ENCODE measurements at regions not wholly inside any gene's neighbourhood (a gene's known extent, or its start where the extent isn't known, plus 50 kb on each side); places are given as distances from the start of the nearest gene placed in this dataset.

DNA sequence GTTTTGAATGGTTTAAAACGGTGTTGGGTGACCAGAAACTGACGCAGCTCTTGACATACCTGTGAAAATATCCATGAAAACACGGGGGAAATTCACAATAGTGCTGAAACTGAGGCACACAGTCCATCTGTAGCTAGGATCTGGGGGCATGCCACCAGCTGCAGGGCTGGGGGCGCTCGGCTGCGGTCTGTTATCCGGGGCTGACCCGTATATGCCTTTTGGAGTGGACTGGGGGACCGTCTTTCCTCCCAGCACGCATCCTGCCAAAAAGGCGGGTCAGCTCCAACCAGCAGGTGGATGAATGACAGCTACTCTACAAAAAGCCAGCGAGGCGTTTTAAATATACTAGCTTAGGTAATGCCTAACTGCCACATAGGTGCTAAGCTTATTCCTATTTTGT lies 729.8 kb downstream of the QKI start:
- Histone ChIP-seq H3K4me1 (ENCODE audit: control insufficient read depth, insufficient read depth, low read length) (no peaks in the 10 kb centered on the region), H3K27ac (ENCODE audit: low read length) (no peak overlapping the region), H3K9me3 (ENCODE audit: control insufficient read depth, low read length) (no peaks in the 10 kb centered on the region), H3K27me3 (ENCODE audit: control insufficient read depth, insufficient read depth) (no peaks in the 10 kb centered on the region), H3K4me3 (ENCODE audit: low read length) (no peak overlapping the region)
- DNase-seq (no peak), ATAC-seq (no peak)
- WGBS, result 94% methylated on average over 13 of the region's 13 CpGs
- intact Hi-C loops (cut with DNase I), result no loop called here

DNA sequence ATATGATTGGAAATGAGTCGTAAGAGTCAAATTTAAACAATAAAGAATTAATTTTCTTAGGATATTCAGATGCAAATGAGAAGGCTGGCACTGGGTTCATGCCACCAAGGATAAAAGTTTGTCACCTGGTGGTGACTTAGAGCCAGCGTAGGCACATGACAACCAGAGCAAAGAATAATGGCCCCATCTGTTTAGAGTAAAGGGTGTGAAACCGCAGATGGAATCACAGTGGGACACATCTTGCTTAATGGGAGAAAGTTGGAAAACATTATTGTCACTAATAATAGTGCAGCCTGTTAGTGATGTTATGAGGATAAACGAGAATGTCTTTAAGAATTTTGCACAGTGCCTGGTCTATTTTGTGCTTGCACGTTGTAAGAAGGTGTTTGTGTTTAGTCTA lies 727.8 kb downstream of the QKI start:
- 81% methylated on average over 5 of the region's 5 CpGs for WGBS

DNA sequence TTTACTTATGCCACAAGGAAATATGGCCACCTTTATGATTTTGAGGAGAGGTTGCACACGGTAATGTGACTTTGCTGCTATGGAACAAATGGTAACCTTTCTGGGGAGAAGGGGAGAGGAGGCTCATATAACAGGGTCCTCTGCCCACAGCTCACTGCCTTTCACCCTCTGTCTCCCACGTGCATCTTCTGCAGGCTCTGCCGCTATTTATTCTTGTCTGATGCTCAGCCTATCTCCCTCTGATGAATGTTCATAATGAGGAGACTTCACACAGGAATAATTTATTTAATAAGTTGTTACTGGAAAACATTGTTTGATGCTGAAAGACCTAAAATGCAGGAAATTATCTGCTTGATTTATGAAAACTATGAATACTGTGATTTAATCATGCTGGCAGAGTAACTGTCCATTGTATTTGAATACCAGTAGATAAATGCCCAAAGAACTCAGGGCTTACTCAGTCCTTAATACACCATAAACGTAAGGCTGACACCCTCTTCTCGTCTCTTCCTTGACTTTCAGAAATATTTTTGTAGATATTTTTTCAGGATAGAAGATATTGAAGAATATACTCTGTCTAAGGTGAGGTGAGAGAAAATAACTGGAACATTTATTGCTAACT lies 721.1 kb downstream of the QKI start:
- H3K9me3 ChIP-seq (ENCODE audit: control insufficient read depth, low read length), result no peaks in the 10 kb centered on the region

More for the DNA sequence above, 727.8 kb downstream of the QKI start:
- H3K27ac ChIP-seq (ENCODE audit: low read length), result no peak overlapping the region
- DNase-seq (no peak), ATAC-seq (no peak)
- no peak overlapping the region for H3K4me3 ChIP-seq (ENCODE audit: low read length)
- intact Hi-C loops (cut with DNase I), result no loop called here
- no peaks in the 10 kb centered on the region for H3K9me3 ChIP-seq (ENCODE audit: control insufficient read depth, low read length)
- no peaks in the 10 kb centered on the region for H3K4me1 ChIP-seq (ENCODE audit: control insufficient read depth, insufficient read depth, low read length)
- no peaks in the 10 kb centered on the region for H3K27me3 ChIP-seq (ENCODE audit: control insufficient read depth, insufficient read depth)

DNA sequence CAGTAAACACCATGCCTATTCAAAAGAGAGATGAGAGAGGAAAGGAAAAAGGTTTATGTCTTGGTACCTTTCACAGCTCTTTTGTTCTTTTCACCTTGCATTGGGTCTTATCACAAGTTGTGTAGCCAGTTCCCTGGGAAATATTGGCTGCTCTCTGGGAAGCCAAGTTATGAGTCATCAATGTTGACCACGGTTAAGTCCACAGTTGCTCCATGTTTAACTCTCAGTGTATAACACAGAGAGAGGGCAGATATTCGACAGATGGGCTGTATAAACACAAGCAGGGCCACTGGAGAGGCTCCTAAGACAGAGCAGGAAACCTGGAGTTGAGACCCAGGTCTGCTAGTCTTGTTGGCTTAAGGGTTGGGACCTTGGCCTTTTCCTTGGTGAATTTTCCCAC lies 718.6 kb downstream of the QKI start:
- DNase-seq (no peak), ATAC-seq (no peak)
- intact Hi-C loops (cut with DNase I), result no loop called here
- WGBS, result 51% methylated on average over 2 of the region's 2 CpGs
- H3K4me3 ChIP-seq (ENCODE audit: low read length), result no peak overlapping the region
- no peak overlapping the region for H3K27ac ChIP-seq (ENCODE audit: low read length)
- H3K27me3 ChIP-seq (ENCODE audit: control insufficient read depth, insufficient read depth), result no peaks in the 10 kb centered on the region
- peaks cover 2% of the 10 kb centered on the region for H3K4me1 ChIP-seq (ENCODE audit: control insufficient read depth, insufficient read depth, low read length)
- H3K9me3 ChIP-seq (ENCODE audit: control insufficient read depth, low read length), result no peaks in the 10 kb centered on the region

More for the DNA sequence above, 721.1 kb downstream of the QKI start:
- H3K27me3 ChIP-seq (ENCODE audit: control insufficient read depth, insufficient read depth), result no peaks in the 10 kb centered on the region
- ATAC-seq (no peak), DNase-seq (no peak)
- intact Hi-C loops (cut with DNase I), result no loop called here
- H3K27ac ChIP-seq (ENCODE audit: low read length), result no peak overlapping the region
- no peak overlapping the region for H3K4me3 ChIP-seq (ENCODE audit: low read length)
- no peaks in the 10 kb centered on the region for H3K4me1 ChIP-seq (ENCODE audit: control insufficient read depth, insufficient read depth, low read length)
- WGBS, result 81% methylated on average over 5 of the region's 5 CpGs

DNA sequence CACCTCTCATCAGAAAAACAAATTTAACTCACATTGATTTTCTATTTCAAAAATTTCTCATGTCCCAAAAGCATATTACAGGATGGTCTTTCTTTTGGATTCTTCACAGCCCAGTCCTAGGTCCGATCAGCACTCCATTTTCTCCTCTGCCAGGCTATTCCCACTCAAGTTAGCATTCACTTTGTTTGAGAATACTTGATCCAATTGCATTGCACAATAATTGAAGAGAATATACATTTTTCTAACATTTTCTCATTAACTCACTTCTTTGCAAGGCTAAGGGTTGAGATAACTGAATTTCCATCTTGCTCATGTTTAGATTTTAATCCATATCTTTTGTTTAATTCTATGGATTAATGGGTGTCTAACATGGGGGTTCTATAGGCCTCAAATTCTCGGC lies 716.1 kb downstream of the QKI start:
- ATAC-seq (no peak), DNase-seq (no peak)
- Histone ChIP-seq H3K27me3 (ENCODE audit: control insufficient read depth, insufficient read depth) (no peaks in the 10 kb centered on the region), H3K4me1 (ENCODE audit: control insufficient read depth, insufficient read depth, low read length) (peaks cover 2% of the 10 kb centered on the region), H3K4me3 (ENCODE audit: low read length) (no peak overlapping the region), H3K9me3 (ENCODE audit: control insufficient read depth, low read length) (no peaks in the 10 kb centered on the region), H3K27ac (ENCODE audit: low read length) (no peak overlapping the region)
- intact Hi-C loops (cut with DNase I), result no loop called here
- 92% methylated on average over 2 of the region's 2 CpGs for WGBS

DNA sequence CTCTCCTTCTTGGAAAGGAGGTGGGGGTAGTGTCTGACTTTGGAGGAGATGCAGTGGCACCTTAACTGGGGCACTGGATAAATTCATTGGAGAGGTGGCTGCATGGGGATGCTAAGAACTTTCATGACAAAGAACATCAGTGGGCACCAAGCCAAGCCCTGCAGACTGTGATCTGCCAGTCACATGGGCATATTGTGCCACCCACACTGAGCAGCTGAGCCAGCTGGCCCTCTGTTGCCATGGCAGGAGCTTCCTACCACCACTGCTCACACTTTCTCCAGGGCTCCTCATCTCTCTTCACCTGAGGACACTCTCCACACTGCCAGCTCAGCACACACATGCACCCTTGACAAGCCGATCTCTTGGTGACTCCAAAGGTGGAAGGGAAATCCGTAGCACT lies 715.6 kb downstream of the QKI start:
- no peak overlapping the region for H3K4me3 ChIP-seq (ENCODE audit: low read length)
- peaks cover 2% of the 10 kb centered on the region for H3K4me1 ChIP-seq (ENCODE audit: control insufficient read depth, insufficient read depth, low read length)
- H3K9me3 ChIP-seq (ENCODE audit: control insufficient read depth, low read length), result no peaks in the 10 kb centered on the region
- 83% methylated on average over 2 of the region's 2 CpGs for WGBS
- no peak overlapping the region for H3K27ac ChIP-seq (ENCODE audit: low read length)
- intact Hi-C loops (cut with DNase I), result no loop called here
- DNase-seq (peak; percentile 37 to 81 (median 69)), ATAC-seq (peak; percentile 63 to 82)
- H3K27me3 ChIP-seq (ENCODE audit: control insufficient read depth, insufficient read depth), result no peaks in the 10 kb centered on the region

DNA sequence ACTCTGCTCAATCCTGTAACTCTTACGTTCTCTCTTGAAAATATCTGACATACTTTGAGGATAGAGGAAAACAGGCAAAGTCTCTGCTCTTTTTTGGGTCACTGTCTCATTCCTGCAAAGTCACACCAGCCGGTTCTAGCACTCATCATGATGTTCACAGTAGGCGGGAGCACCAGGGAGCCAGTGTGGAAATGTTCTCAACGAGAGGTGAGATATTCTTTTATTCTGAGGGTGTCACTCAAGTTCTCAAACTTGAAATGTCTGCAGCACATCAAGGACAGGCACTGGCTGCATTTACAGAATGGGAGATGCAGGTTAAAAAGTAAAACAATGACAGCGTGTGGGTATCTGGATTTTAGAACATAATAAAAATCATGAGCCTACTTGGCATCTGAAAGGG lies 714.7 kb downstream of the QKI start:
- H3K4me1 ChIP-seq (ENCODE audit: control insufficient read depth, insufficient read depth, low read length), result peaks cover 2% of the 10 kb centered on the region
- no peaks in the 10 kb centered on the region for H3K27me3 ChIP-seq (ENCODE audit: control insufficient read depth, insufficient read depth)
- DNase-seq (peak in 1 of 3 donors; percentile 18), ATAC-seq (peak in 1 of 2 donors; percentile 60)
- intact Hi-C loops (cut with DNase I), result no loop called here
- WGBS, result 69% methylated on average over 5 of the region's 5 CpGs
- H3K27ac ChIP-seq (ENCODE audit: low read length), result no peak overlapping the region
- no peaks in the 10 kb centered on the region for H3K9me3 ChIP-seq (ENCODE audit: control insufficient read depth, low read length)
- no peak overlapping the region for H3K4me3 ChIP-seq (ENCODE audit: low read length)

DNA sequence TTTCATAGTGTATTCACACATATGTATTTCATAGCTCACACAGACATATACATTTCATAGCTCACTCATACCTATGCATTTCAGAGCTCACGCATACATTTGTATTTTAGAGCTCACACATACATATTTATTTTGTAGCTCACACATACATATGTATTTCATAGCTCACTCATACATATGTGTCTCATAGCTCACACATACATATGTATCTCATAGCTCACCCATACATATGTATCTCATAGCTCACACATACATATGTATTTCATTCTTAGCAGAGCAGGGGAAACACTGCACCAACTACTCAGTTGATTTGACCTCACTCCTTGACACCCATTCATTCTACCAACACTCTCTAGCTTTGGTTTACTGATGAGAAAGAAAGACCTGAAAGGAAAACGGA lies 713.6 kb downstream of the QKI start:
- H3K27ac ChIP-seq (ENCODE audit: low read length), result no peak overlapping the region
- DNase-seq (no peak), ATAC-seq (no peak)
- no peaks in the 10 kb centered on the region for H3K27me3 ChIP-seq (ENCODE audit: control insufficient read depth, insufficient read depth)
- intact Hi-C loops (cut with DNase I), result no loop called here
- H3K4me3 ChIP-seq (ENCODE audit: low read length), result no peak overlapping the region
- no peaks in the 10 kb centered on the region for H3K9me3 ChIP-seq (ENCODE audit: control insufficient read depth, low read length)
- 92% methylated on average over 2 of the region's 2 CpGs for WGBS
- peaks cover 2% of the 10 kb centered on the region for H3K4me1 ChIP-seq (ENCODE audit: control insufficient read depth, insufficient read depth, low read length)

DNA sequence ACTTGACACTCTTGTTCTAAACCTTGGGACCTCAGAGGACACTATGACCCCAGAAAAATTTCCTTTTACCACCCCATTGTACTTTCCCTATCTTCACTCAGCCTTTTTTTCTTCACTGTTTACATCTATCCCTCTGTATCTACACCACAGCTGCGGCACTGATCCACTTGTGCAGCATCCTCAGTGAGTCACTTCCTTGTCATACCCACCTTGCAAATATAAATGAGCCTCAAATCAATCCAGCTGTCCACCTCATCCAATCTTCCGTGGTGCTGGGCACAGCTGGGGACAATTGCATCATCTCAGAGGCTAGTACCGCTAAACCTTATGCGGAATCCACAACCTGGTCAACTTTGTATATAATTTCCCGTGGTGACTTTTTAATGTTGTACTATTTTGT lies 710.5 kb downstream of the QKI start:
- Histone ChIP-seq H3K9me3 (ENCODE audit: control insufficient read depth, low read length) (no peaks in the 10 kb centered on the region), H3K4me1 (ENCODE audit: control insufficient read depth, insufficient read depth, low read length) (no peaks in the 10 kb centered on the region), H3K27me3 (ENCODE audit: control insufficient read depth, insufficient read depth) (no peaks in the 10 kb centered on the region), H3K4me3 (ENCODE audit: low read length) (no peak overlapping the region), H3K27ac (ENCODE audit: low read length) (no peak overlapping the region)
- intact Hi-C loops (cut with DNase I), result no loop called here
- ATAC-seq (no peak), DNase-seq (no peak)
- 76% methylated on average over 5 of the region's 5 CpGs for WGBS

DNA sequence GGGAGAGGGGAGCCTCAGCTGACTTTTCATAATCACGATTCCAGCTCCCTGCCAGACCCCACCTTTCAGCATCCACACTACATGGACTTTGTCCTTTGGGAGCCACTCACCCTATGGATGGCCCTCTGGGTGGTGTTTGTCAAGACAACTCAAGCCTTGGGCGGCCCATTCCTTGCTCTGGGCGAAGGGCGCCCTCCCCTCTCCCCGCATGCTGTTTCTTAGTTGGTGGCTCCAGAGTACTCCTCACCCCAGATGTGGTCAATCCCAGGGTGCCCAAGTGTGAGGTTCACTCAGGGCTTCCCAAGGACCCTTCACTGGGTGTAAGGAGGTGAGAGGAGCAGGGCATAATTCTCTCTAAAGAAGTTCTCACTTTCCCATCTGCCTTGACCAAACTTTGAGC lies 710.0 kb downstream of the QKI start:
- no peak for DNase-seq
- 95% methylated on average over 5 of the region's 5 CpGs for WGBS
- no peak for ATAC-seq
- Histone ChIP-seq H3K4me1 (ENCODE audit: control insufficient read depth, insufficient read depth, low read length) (no peaks in the 10 kb centered on the region), H3K27ac (ENCODE audit: low read length) (no peak overlapping the region), H3K4me3 (ENCODE audit: low read length) (no peak overlapping the region), H3K9me3 (ENCODE audit: control insufficient read depth, low read length) (no peaks in the 10 kb centered on the region), H3K27me3 (ENCODE audit: control insufficient read depth, insufficient read depth) (no peaks in the 10 kb centered on the region)
- intact Hi-C loops (cut with DNase I), result no loop called here

DNA sequence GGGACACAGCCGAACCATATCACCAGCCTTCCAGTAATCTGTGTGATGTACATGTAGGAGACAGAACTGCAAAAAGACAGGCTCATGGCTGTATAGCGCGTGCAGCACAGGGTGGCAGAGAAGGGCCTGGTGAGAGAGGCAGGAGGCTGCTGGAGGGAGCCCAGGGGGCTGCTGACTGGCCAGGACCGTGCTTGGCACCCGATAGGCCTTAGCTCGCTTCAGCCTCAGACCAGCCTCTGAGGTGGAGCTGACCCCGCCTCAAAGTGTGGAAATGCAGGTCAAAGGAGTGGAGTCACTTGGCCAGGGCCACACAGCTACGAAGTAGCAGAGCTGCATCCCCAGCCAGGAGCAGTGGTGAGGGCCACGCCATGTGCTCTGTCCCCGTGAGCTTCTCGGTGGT lies 707.6 kb downstream of the QKI start:
- ATAC-seq (peak in 1 of 2 donors; percentile 43), DNase-seq (peak in 1 of 3 donors; percentile 15)
- WGBS, result 95% methylated on average over 11 of the region's 11 CpGs
- intact Hi-C loops (cut with DNase I), result no loop called here
- Histone ChIP-seq H3K27ac (ENCODE audit: low read length) (no peak overlapping the region), H3K9me3 (ENCODE audit: control insufficient read depth, low read length) (no peaks in the 10 kb centered on the region), H3K27me3 (ENCODE audit: control insufficient read depth, insufficient read depth) (no peaks in the 10 kb centered on the region), H3K4me1 (ENCODE audit: control insufficient read depth, insufficient read depth, low read length) (no peaks in the 10 kb centered on the region), H3K4me3 (ENCODE audit: low read length) (no peak overlapping the region)

DNA sequence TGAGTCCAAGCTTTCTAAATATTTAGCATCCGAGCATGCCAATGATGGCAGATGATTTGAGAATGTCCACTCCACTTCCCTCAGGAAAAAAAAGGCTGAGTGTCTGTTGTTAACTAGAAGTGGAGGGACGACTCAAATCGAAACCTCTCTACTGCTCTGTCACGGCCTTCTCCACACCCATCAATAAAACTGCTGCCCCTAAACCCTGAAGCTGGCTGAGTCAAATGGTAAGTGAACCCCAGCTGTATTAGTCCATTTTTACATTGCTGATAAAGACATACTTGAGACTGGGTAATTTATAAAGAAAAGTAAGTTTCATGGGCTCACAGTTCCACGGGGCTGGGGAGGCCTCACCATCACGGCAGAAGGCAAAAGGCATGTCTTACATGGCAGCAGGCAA lies 707.0 kb downstream of the QKI start:
- Histone ChIP-seq H3K4me3 (ENCODE audit: low read length) (no peak overlapping the region), H3K4me1 (ENCODE audit: control insufficient read depth, insufficient read depth, low read length) (no peaks in the 10 kb centered on the region), H3K9me3 (ENCODE audit: control insufficient read depth, low read length) (no peaks in the 10 kb centered on the region), H3K27me3 (ENCODE audit: control insufficient read depth, insufficient read depth) (no peaks in the 10 kb centered on the region), H3K27ac (ENCODE audit: low read length) (no peak overlapping the region)
- no peak for DNase-seq
- ATAC-seq, result no peak
- WGBS, result 91% methylated on average over 6 of the region's 6 CpGs
- intact Hi-C loops (cut with DNase I), result no loop called here

Data from right cardiac atrium (tissue), 5 donors.